ENCODE measurements at regions not wholly inside any gene's neighbourhood (a gene's known extent, or its start where the extent isn't known, plus 50 kb on each side); places are given as distances from the start of the nearest gene placed in this dataset.

GRCh38 chr2:43107679-43108078 is 118.7 kb downstream of the ZFP36L2 start:
- ATAC-seq (no peak), DNase-seq (ENCODE audit: low spot score) (no peak)
- no peaks in the 10 kb centered on the region for H3K27me3 ChIP-seq (ENCODE audit: insufficient read depth)
- H3K4me3 ChIP-seq = no peak overlapping the region
- H2AFZ ChIP-seq = no peak overlapping the region
- no peaks in the 10 kb centered on the region for H3F3A ChIP-seq (replicated peaks; ENCODE audit: low read depth)
- Mint-ChIP-seq H3K36me3 (ENCODE audit: low read depth) (no peaks in the 10 kb centered on the region; the same call in 2 of the 3 replicates), H3K4me1 (peaks cover 19% of the 10 kb centered on the region), H3K27ac (no peak overlapping the region), H3K9me3 (peaks cover 3% of the 10 kb centered on the region; the same call in 1 of the 3 replicates), H3K4me3 (no peak overlapping the region), H3K27me3 (ENCODE audit: insufficient read depth, low read depth, poor library complexity) (peaks cover 11% of the 10 kb centered on the region)
- no peaks in the 10 kb centered on the region for H4K20me1 ChIP-seq (replicated peaks; ENCODE audit: insufficient read depth)
- no peak overlapping the region for H3K4me2 ChIP-seq
- H3K4me1 ChIP-seq (ENCODE audit: insufficient read depth) = peaks cover 8% of the 10 kb centered on the region; the same call in 1 of the 2 replicates
- H3K27ac ChIP-seq (ENCODE audit: low read depth) = no peak overlapping the region
- no peaks in the 10 kb centered on the region for H3K9me2 ChIP-seq (ENCODE audit: insufficient read depth)
- no peaks in the 10 kb centered on the region for H3K79me2 ChIP-seq (replicated peaks; ENCODE audit: insufficient read depth)
- TF ChIP-seq JUNB (IDR thresholded peaks at IDR 0.05; ENCODE audit: unreplicated experiment) (no peak), ZNF462 (CRISPR knock-in tag; IDR thresholded peaks at IDR 0.05) (no peak), ZNF114 (CRISPR knock-in tag; IDR thresholded peaks at IDR 0.05) (no peak)
- H3K36me3 ChIP-seq (ENCODE audit: insufficient read depth) = no peaks in the 10 kb centered on the region

GRCh38 chr2:43106559-43107527 is 119.6 kb downstream of the ZFP36L2 start:
- H2AFZ ChIP-seq = peak overlapping the region; percentile 52; the same call in 1 of the 2 replicates
- peaks cover 28% of the 10 kb centered on the region for H3K4me1 Mint-ChIP-seq
- H3F3A ChIP-seq (replicated peaks; ENCODE audit: low read depth) = no peaks in the 10 kb centered on the region
- peaks cover 3% of the 10 kb centered on the region; the same call in 1 of the 3 replicates for H3K9me3 Mint-ChIP-seq
- H3K79me2 ChIP-seq (replicated peaks; ENCODE audit: insufficient read depth) = no peaks in the 10 kb centered on the region
- DNase-seq (ENCODE audit: low spot score) (no peak), ATAC-seq (no peak)
- H3K4me3 ChIP-seq = no peak overlapping the region
- H3K27ac ChIP-seq (ENCODE audit: low read depth) = no peak overlapping the region
- no peak overlapping the region for H3K4me3 Mint-ChIP-seq
- H3K27me3 ChIP-seq (ENCODE audit: insufficient read depth) = no peaks in the 10 kb centered on the region
- H3K9me2 ChIP-seq (ENCODE audit: insufficient read depth) = no peaks in the 10 kb centered on the region
- no peaks in the 10 kb centered on the region for H4K20me1 ChIP-seq (replicated peaks; ENCODE audit: insufficient read depth)
- H3K4me1 ChIP-seq (ENCODE audit: insufficient read depth) = peaks cover 16% of the 10 kb centered on the region
- H3K36me3 ChIP-seq (ENCODE audit: insufficient read depth) = no peaks in the 10 kb centered on the region
- no peak overlapping the region for H3K4me2 ChIP-seq
- no peak overlapping the region for H3K27ac Mint-ChIP-seq
- no peaks in the 10 kb centered on the region; the same call in 2 of the 3 replicates for H3K36me3 Mint-ChIP-seq (ENCODE audit: low read depth)
- H3K27me3 Mint-ChIP-seq (ENCODE audit: insufficient read depth, low read depth, poor library complexity) = peaks cover 16% of the 10 kb centered on the region
- TF ChIP-seq ZNF331 (CRISPR knock-in tag; IDR thresholded peaks at IDR 0.05; ENCODE audit: low read depth) (no peak), CTCF (conservative IDR thresholded peaks at IDR 0.05; ENCODE audit: low read depth in 2 of 2) (no peak), STAT1 (IDR thresholded peaks at IDR 0.05; ENCODE audit: unreplicated experiment) (no peak)

All from GM23338 (cell line).